Upper lobe of left lung (tissue), 4 donors: ENCODE measurements at regions not wholly inside any gene's neighbourhood (a gene's known extent, or its start where the extent isn't known, plus 50 kb on each side); places are given as distances from the start of the nearest gene placed in this dataset.

Experiments used
- POLR2A ChIP-seq, 4 donors: fragments of 450-650 bp; IDR thresholded peaks; one replicate each; pipeline ENCODE4 v1.5.1; 2016 to 2017; ENCODE audit warnings: antibody characterized with exemption in 4 of 4, mild to moderate bottlenecking in 2 of 4
- TF ChIP-seq, protein P1 (sequence below), 6 experiments: fragments of 450-650 bp in 4 of 6; fragments of 200-600 bp in 2 of 6; sonication (generic) in 2 of 6; IDR thresholded peaks; one replicate each; pipeline ENCODE4 v1.5.1; 2016 to 2019; ENCODE audit warnings: antibody characterized with exemption in 6 of 6

DNA sequence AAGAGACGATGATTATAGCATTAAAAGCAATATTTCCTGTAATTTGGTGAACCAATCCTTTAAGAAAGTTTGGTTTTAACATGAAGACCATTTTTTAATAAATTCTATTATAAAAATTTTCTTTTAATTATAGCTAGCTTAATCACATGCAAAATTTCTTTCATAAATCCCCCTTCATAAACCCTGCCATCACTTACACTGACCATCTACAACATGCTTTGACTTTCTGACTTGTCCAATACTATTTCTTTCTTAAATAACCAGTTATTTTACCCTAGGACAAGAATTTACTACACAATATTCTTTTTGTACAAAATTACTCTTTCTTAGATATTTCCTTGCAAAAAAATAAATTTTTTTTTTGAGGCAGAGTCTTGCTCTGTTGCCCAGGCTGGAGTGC lies 1334.8 kb downstream of the CDH11 start:
- TF ChIP-seq, protein P1, sequence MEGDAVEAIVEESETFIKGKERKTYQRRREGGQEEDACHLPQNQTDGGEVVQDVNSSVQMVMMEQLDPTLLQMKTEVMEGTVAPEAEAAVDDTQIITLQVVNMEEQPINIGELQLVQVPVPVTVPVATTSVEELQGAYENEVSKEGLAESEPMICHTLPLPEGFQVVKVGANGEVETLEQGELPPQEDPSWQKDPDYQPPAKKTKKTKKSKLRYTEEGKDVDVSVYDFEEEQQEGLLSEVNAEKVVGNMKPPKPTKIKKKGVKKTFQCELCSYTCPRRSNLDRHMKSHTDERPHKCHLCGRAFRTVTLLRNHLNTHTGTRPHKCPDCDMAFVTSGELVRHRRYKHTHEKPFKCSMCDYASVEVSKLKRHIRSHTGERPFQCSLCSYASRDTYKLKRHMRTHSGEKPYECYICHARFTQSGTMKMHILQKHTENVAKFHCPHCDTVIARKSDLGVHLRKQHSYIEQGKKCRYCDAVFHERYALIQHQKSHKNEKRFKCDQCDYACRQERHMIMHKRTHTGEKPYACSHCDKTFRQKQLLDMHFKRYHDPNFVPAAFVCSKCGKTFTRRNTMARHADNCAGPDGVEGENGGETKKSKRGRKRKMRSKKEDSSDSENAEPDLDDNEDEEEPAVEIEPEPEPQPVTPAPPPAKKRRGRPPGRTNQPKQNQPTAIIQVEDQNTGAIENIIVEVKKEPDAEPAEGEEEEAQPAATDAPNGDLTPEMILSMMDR (IDR thresholded peaks at IDR 0.05): no peak
- no peak for TF ChIP-seq POLR2A (IDR thresholded peaks at IDR 0.05)
